Neural cell (in vitro differentiated cells): ENCODE measurements at regions not wholly inside any gene's neighbourhood (a gene's known extent, or its start where the extent isn't known, plus 50 kb on each side); places are given as distances from the start of the nearest gene placed in this dataset.

Experiments
- H2AFZ ChIP-seq: fragments of 200-600, 300-800 bp; sonication (generic), shearing (Covaris generic); 2 replicates; pipeline ENCODE4 v1.6.0; 2014; ENCODE audit warnings: low read depth, mild to moderate bottlenecking, antibody characterized with exemption, low read length, moderate library complexity
- H3F3A ChIP-seq: fragments of 200-600 bp; shearing (Covaris generic); 2 replicates; pipeline ENCODE4 v1.6.1; 2016; ENCODE audit warnings: mild to moderate bottlenecking, moderate library complexity, mixed read lengths, antibody characterized with exemption, low read length; ENCODE audit not compliant: insufficient read depth, poor library complexity, severe bottlenecking
- H3K27ac ChIP-seq: fragments of 200-600, 300-800 bp; sonication (generic), shearing (Covaris generic); 2 replicates; pipeline ENCODE4 v1.5.1; 2014; ENCODE audit warnings: mild to moderate bottlenecking, low read length, moderate library complexity
- H3K27me3 ChIP-seq: fragments of 300-800, 200-600 bp; sonication (generic), shearing (Covaris generic); 2 replicates; pipeline ENCODE4 v1.6.0; 2014; ENCODE audit warnings: mild to moderate bottlenecking, low read depth, low read length, moderate library complexity; ENCODE audit not compliant: insufficient read depth
- H3K36me3 ChIP-seq: fragments of 300-800, 200-600 bp; sonication (generic), shearing (Covaris generic); 2 replicates; pipeline ENCODE4 v1.5.1; 2014; ENCODE audit warnings: mild to moderate bottlenecking, antibody characterized with exemption, low read length, moderate library complexity; ENCODE audit not compliant: insufficient read depth
- H3K4me2 ChIP-seq: fragments of 300-800, 200-600 bp; sonication (generic), shearing (Covaris generic); 2 replicates; pipeline ENCODE4 v1.6.0; 2014; ENCODE audit warnings: mild to moderate bottlenecking, low read length
- H3K4me3 ChIP-seq: fragments of 300-800, 200-600 bp; sonication (generic), shearing (Covaris generic); 2 replicates; pipeline ENCODE4 v1.5.1; 2014; ENCODE audit warnings: mild to moderate bottlenecking, low read length, moderate library complexity
- H3K79me2 ChIP-seq: fragments of 200-600 bp; shearing (Covaris generic); replicated peaks from 2 replicates; pipeline ENCODE4 v1.6.0; 2014; ENCODE audit warnings: mild to moderate bottlenecking, low read length, moderate library complexity; ENCODE audit not compliant: insufficient read depth
- H3K9ac ChIP-seq: fragments of 300-800, 200-600 bp; sonication (generic), shearing (Covaris generic); 2 replicates; pipeline ENCODE4 v1.6.1; 2016; ENCODE audit warnings: mild to moderate bottlenecking, low read length, mixed read lengths
- H3K9me2 ChIP-seq: fragments of 200-600 bp; shearing (Covaris generic); 2 replicates; pipeline ENCODE4 v1.6.1; 2016; ENCODE audit warnings: mild to moderate bottlenecking, low read length, mixed read lengths; ENCODE audit not compliant: insufficient read depth
- H3K9me3 ChIP-seq: fragments of 200-600, 300-800 bp; sonication (generic), shearing (Covaris generic); 2 replicates; pipeline ENCODE4 v1.6.1; 2016; ENCODE audit warnings: mild to moderate bottlenecking, mixed run types, low read length, moderate library complexity, mixed read lengths
- H4K20me1 ChIP-seq: fragments of 200-600 bp; shearing (Covaris generic); 2 replicates; pipeline ENCODE4 v1.6.1; 2016; ENCODE audit warnings: mild to moderate bottlenecking, mixed run types; ENCODE audit not compliant: insufficient read depth
- EP300 ChIP-seq: fragments of 450-650 bp; conservative IDR thresholded peaks from 2 replicates; pipeline ENCODE4 v1.6.1; 2014; ENCODE audit warnings: antibody characterized with exemption, mild to moderate bottlenecking, moderate library complexity; ENCODE audit not compliant: poor library complexity, severe bottlenecking
- EZH2 ChIP-seq: fragments of 200-600, 300-800 bp; shearing (Covaris generic), sonication (generic); IDR thresholded peaks from 2 replicates; pipeline ENCODE4 v1.6.1; 2014; ENCODE audit warnings: antibody characterized with exemption, low read length, borderline replicate concordance, mild to moderate bottlenecking; ENCODE audit not compliant: insufficient read depth, poor library complexity, severe bottlenecking
- MXI1 ChIP-seq: fragments of 450-650 bp; conservative IDR thresholded peaks from 2 replicates; pipeline ENCODE4 v1.6.1; 2014; ENCODE audit warnings: antibody characterized with exemption, mild to moderate bottlenecking; ENCODE audit not compliant: poor library complexity, severe bottlenecking
- POLR2AphosphoS5 ChIP-seq: IDR thresholded peaks from 2 replicates; pipeline ENCODE4 v1.6.1; 2012
- RAD21 ChIP-seq: fragments of 450-650 bp; conservative IDR thresholded peaks from 2 replicates; pipeline ENCODE4 v1.6.1; 2014; ENCODE audit warnings: antibody characterized with exemption, mild to moderate bottlenecking, moderate library complexity
- REST ChIP-seq: IDR thresholded peaks from 2 replicates; pipeline ENCODE4 v1.6.1; 2012; ENCODE audit warnings: borderline replicate concordance
- SMC3 ChIP-seq: fragments of 450-650 bp; conservative IDR thresholded peaks from 2 replicates; pipeline ENCODE4 v1.6.1; 2014; ENCODE audit warnings: antibody characterized with exemption, mild to moderate bottlenecking, moderate library complexity; ENCODE audit not compliant: poor library complexity
- TAF1 ChIP-seq: IDR thresholded peaks from 2 replicates; pipeline ENCODE4 v1.6.1; 2012; ENCODE audit warnings: low read depth
- TF ChIP-seq, protein P1 (sequence below): fragments of 450-650 bp; IDR thresholded peaks from 2 replicates; pipeline ENCODE4 v1.5.1; 2014; ENCODE audit warnings: antibody characterized with exemption, mild to moderate bottlenecking, moderate library complexity; ENCODE audit not compliant: poor library complexity, severe bottlenecking

DNA sequence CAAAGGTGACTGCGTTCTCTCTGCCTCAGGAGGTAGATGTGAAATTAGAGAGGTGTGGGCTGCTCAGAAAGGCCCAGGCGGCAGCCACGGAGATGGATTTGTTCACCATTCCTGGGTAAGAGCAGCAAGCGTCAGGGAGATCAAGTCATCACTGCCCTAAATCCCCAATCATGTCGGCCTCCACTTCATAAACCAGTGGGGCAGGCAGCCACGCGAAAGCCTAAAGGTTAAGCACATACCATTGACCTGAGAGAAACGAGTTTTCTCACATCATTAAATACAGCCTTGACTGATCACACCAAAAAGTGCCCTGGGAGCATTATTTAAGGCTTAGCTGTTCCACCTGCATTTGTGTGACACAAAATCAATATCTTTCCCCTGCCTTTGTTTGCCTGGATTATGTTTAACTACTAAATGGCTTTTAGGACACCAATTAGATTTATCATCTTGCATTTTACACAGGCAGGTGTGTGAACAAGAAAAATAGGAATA, 50.7 kb upstream of the FOXB1 start:
- no peaks in the 10 kb centered on the region for H3F3A ChIP-seq
- no peak overlapping the region for H3K4me2 ChIP-seq
- TF ChIP-seq EZH2, result no peak
- no peak for TF ChIP-seq REST
- TF ChIP-seq EP300, result no peak
- TF ChIP-seq, protein P1, sequence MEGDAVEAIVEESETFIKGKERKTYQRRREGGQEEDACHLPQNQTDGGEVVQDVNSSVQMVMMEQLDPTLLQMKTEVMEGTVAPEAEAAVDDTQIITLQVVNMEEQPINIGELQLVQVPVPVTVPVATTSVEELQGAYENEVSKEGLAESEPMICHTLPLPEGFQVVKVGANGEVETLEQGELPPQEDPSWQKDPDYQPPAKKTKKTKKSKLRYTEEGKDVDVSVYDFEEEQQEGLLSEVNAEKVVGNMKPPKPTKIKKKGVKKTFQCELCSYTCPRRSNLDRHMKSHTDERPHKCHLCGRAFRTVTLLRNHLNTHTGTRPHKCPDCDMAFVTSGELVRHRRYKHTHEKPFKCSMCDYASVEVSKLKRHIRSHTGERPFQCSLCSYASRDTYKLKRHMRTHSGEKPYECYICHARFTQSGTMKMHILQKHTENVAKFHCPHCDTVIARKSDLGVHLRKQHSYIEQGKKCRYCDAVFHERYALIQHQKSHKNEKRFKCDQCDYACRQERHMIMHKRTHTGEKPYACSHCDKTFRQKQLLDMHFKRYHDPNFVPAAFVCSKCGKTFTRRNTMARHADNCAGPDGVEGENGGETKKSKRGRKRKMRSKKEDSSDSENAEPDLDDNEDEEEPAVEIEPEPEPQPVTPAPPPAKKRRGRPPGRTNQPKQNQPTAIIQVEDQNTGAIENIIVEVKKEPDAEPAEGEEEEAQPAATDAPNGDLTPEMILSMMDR, result no peak
- no peak for TF ChIP-seq SMC3
- no peak for TF ChIP-seq RAD21
- TF ChIP-seq TAF1, result no peak
- TF ChIP-seq POLR2AphosphoS5, result no peak
- no peak for TF ChIP-seq MXI1
- H3K9me3 ChIP-seq, result no peaks in the 10 kb centered on the region
- no peaks in the 10 kb centered on the region for H3K79me2 ChIP-seq
- no peak overlapping the region for H3K9ac ChIP-seq
- no peaks in the 10 kb centered on the region for H4K20me1 ChIP-seq
- no peak overlapping the region for H3K4me3 ChIP-seq
- H2AFZ ChIP-seq, result no peak overlapping the region
- no peaks in the 10 kb centered on the region for H3K9me2 ChIP-seq
- no peaks in the 10 kb centered on the region for H3K27me3 ChIP-seq
- no peaks in the 10 kb centered on the region for H3K36me3 ChIP-seq
- no peak overlapping the region for H3K27ac ChIP-seq

DNA sequence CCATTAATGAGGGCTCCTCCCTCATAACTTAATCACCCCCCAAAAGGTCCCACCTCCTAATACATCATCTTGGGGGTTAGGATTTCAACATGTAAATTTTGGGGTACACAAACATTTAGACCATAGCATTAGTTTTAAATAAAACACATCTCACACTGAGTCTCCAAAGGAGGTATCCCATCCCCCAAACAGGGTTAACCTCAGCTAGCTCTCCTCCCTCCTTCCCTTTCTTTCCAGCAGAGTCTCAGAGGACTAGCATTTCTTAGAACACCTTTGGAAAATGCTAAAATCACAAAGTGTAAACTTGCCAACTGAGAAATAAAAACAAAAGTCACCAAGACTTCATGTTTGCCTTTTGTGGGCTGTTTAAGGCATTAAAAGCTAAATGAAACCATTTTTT, 51.2 kb upstream of the FOXB1 start:
- no peak overlapping the region for H3K27ac ChIP-seq
- no peak overlapping the region for H3K4me2 ChIP-seq
- no peaks in the 10 kb centered on the region for H4K20me1 ChIP-seq

More for the DNA sequence above, 51.2 kb upstream of the FOXB1 start:
- no peaks in the 10 kb centered on the region for H3K27me3 ChIP-seq
- TF ChIP-seq, protein P1, result no peak
- TF ChIP-seq MXI1, result no peak
- TF ChIP-seq REST, result no peak
- TF ChIP-seq TAF1, result no peak
- no peak for TF ChIP-seq POLR2AphosphoS5
- TF ChIP-seq EP300, result no peak
- no peak for TF ChIP-seq RAD21
- TF ChIP-seq EZH2, result no peak
- TF ChIP-seq SMC3, result no peak
- H3K36me3 ChIP-seq, result no peaks in the 10 kb centered on the region
- no peak overlapping the region for H2AFZ ChIP-seq
- H3K9me3 ChIP-seq, result no peaks in the 10 kb centered on the region
- H3F3A ChIP-seq, result no peaks in the 10 kb centered on the region
- H3K4me3 ChIP-seq, result no peak overlapping the region
- H3K79me2 ChIP-seq, result no peaks in the 10 kb centered on the region
- H3K9ac ChIP-seq, result no peak overlapping the region
- H3K9me2 ChIP-seq, result no peaks in the 10 kb centered on the region
